ENCODE measurements at regions not wholly inside any gene's neighbourhood (a gene's known extent, or its start where the extent isn't known, plus 50 kb on each side); places are given as distances from the start of the nearest gene placed in this dataset.
"Not testable (repeated sequence)": the region's sequence is repeated elsewhere in the genome, so short reads cannot be mapped to it uniquely, and the experiment has no call there.

GRCh38 chr1:199551967-199552565 lies 475.4 kb upstream of the NR5A2 start:
- peak; percentile 49 to 60 (median 59) for DNase-seq (ENCODE audit: low read depth in 4 of 4, low spot score in 3 of 4)

GRCh38 chr1:199553104-199553503 lies 474.4 kb upstream of the NR5A2 start:
- no peak for DNase-seq (ENCODE audit: low read depth in 4 of 4, low spot score in 3 of 4)

- DNase-seq (ENCODE audit: low read depth in 4 of 4, low spot score in 3 of 4), result no peak
Measured at GRCh38 chr1:199561334-199561733, 466.2 kb upstream of the NR5A2 start.

GRCh38 chr1:199573047-199573446 lies 454.5 kb upstream of the NR5A2 start:
- no peak for DNase-seq (ENCODE audit: low read depth in 4 of 4, low spot score in 3 of 4)

GRCh38 chr1:199574950-199575349 lies 452.6 kb upstream of the NR5A2 start:
- DNase-seq (ENCODE audit: low read depth in 4 of 4, low spot score in 3 of 4), result no peak

- DNase-seq (ENCODE audit: low read depth in 4 of 4, low spot score in 3 of 4), result no peak
Measured at GRCh38 chr1:199580300-199580699, 447.2 kb upstream of the NR5A2 start.

- no peak for DNase-seq (ENCODE audit: low read depth in 4 of 4, low spot score in 3 of 4)
Measured at GRCh38 chr1:199585392-199585791, 442.1 kb upstream of the NR5A2 start.

- DNase-seq (ENCODE audit: low read depth in 4 of 4, low spot score in 3 of 4), result no peak
Measured at GRCh38 chr1:199590708-199591107, 436.8 kb upstream of the NR5A2 start.

GRCh38 chr1:199591468-199591867 lies 436.0 kb upstream of the NR5A2 start:
- no peak for DNase-seq (ENCODE audit: low read depth in 4 of 4, low spot score in 3 of 4)

GRCh38 chr1:199593475-199593874 lies 434.0 kb upstream of the NR5A2 start:
- DNase-seq (ENCODE audit: low read depth in 4 of 4, low spot score in 3 of 4), result no peak

- not testable (repeated sequence) for DNase-seq (ENCODE audit: low read depth in 4 of 4, low spot score in 3 of 4)
Measured at GRCh38 chr1:199596448-199596847, 431.1 kb upstream of the NR5A2 start.

- no peak for DNase-seq (ENCODE audit: low read depth in 4 of 4, low spot score in 3 of 4)
Measured at GRCh38 chr1:199597152-199597551, 430.4 kb upstream of the NR5A2 start.

- DNase-seq (ENCODE audit: low read depth in 4 of 4, low spot score in 3 of 4), result no peak
Measured at GRCh38 chr1:199608414-199608813, 419.1 kb upstream of the NR5A2 start.

GRCh38 chr1:199612976-199613774 lies 414.3 kb upstream of the NR5A2 start:
- DNase-seq (ENCODE audit: low read depth in 4 of 4, low spot score in 3 of 4), result no peak

GRCh38 chr1:199616947-199617346 lies 410.6 kb upstream of the NR5A2 start:
- no peak for DNase-seq (ENCODE audit: low read depth in 4 of 4, low spot score in 3 of 4)

GRCh38 chr1:199619223-199619622 lies 408.3 kb upstream of the NR5A2 start:
- DNase-seq (ENCODE audit: low read depth in 4 of 4, low spot score in 3 of 4), result no peak

- DNase-seq (ENCODE audit: low read depth in 4 of 4, low spot score in 3 of 4), result not testable (repeated sequence)
Measured at GRCh38 chr1:199626228-199626627, 401.3 kb upstream of the NR5A2 start.

- no peak for DNase-seq (ENCODE audit: low read depth in 4 of 4, low spot score in 3 of 4)
Measured at GRCh38 chr1:199629624-199630023, 397.9 kb upstream of the NR5A2 start.

GRCh38 chr1:199639453-199639852 lies 388.1 kb upstream of the NR5A2 start:
- DNase-seq (ENCODE audit: low read depth in 4 of 4, low spot score in 3 of 4), result no peak

- no peak for DNase-seq (ENCODE audit: low read depth in 4 of 4, low spot score in 3 of 4)
Measured at GRCh38 chr1:199641531-199641930, 386.0 kb upstream of the NR5A2 start.

- DNase-seq (ENCODE audit: low read depth in 4 of 4, low spot score in 3 of 4), result no peak
Measured at GRCh38 chr1:199644912-199645311, 382.6 kb upstream of the NR5A2 start.

- no peak for DNase-seq (ENCODE audit: low read depth in 4 of 4, low spot score in 3 of 4)
Measured at GRCh38 chr1:199646761-199647160, 380.7 kb upstream of the NR5A2 start.

Measured in right renal pelvis (tissue), 4 donors.